ENCODE measurements at regions not wholly inside any gene's neighbourhood (a gene's known extent, or its start where the extent isn't known, plus 50 kb on each side); places are given as distances from the start of the nearest gene placed in this dataset.
"Not testable (repeated sequence)": the region's sequence is repeated elsewhere in the genome, so short reads cannot be mapped to it uniquely, and the experiment has no call there.

DNA sequence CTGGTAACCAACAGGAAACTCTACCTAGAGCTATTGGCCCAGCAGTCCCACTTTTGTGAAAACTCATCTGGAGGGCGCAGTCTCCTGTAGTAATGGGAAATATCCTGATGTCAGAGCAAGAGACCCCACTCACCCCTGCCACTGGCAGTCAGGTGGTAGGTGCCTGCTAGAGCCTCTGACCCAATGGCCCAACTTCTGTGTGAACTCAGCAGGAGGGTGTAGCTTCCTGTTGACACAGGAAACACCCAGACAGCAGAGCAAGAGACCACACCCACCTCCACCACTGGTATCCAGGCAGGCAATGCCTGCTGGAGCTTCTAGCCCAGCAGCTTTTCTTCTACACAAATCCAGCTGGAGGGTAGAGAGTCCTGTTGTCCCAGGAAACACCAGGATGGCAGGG is 1176.8 kb upstream of the PRR20A start:
- TF ChIP-seq, protein P1, sequence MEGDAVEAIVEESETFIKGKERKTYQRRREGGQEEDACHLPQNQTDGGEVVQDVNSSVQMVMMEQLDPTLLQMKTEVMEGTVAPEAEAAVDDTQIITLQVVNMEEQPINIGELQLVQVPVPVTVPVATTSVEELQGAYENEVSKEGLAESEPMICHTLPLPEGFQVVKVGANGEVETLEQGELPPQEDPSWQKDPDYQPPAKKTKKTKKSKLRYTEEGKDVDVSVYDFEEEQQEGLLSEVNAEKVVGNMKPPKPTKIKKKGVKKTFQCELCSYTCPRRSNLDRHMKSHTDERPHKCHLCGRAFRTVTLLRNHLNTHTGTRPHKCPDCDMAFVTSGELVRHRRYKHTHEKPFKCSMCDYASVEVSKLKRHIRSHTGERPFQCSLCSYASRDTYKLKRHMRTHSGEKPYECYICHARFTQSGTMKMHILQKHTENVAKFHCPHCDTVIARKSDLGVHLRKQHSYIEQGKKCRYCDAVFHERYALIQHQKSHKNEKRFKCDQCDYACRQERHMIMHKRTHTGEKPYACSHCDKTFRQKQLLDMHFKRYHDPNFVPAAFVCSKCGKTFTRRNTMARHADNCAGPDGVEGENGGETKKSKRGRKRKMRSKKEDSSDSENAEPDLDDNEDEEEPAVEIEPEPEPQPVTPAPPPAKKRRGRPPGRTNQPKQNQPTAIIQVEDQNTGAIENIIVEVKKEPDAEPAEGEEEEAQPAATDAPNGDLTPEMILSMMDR (IDR thresholded peaks at IDR 0.05; ENCODE audit: low read depth, low read length, missing control alignments), result no peak
- DNase-seq (ENCODE audit: low read depth), result no peak
- no peak overlapping the region for H3K4me3 ChIP-seq (ENCODE audit: low read depth, low read length)

DNA sequence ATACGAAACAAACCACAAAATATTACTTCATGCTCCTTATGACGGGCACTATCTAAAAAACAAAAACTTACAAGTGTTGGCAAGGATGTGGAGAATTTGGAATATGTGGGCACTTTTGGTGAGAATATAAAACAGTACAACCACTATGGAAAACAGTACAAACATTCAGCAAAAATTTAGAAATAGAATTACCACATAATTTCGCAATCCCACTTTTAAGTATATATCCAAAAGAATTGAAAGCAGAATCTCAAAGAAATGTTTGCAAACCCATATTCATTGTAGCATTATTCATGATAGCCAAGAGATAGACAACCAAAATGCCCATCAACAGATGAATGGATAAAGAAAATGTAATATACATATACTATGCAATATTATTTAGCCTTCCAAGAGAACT is 1173.7 kb upstream of the PRR20A start:
- no peak overlapping the region for H3K4me3 ChIP-seq (ENCODE audit: low read depth, low read length)
- DNase-seq (ENCODE audit: low read depth), result no peak
- TF ChIP-seq, protein P1 (IDR thresholded peaks at IDR 0.05; ENCODE audit: low read depth, low read length, missing control alignments), result no peak

DNA sequence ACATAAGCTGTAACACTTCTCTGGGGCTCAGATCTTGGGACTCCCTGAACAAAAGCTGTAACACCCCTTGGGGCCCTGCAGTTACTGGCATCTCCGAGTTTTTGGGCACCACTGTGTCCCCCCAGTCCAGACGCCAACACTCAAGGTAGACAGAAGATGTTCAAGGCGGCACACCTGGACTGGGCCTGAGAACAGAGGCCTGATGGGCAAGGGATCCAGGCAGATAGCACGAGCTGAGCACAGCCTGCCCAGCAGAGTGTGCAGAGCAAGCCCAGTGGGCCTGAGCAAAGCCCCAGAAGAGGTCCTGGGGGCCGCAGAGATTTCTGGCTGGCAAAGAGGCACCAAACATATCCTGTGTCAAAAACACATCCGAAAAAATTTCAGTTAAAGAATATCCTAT is 1163.3 kb upstream of the PRR20A start:
- no peak for DNase-seq (ENCODE audit: low read depth)
- TF ChIP-seq, protein P1 (IDR thresholded peaks at IDR 0.05; ENCODE audit: low read depth, low read length, missing control alignments), result no peak
- H3K4me3 ChIP-seq (ENCODE audit: low read depth, low read length), result no peak overlapping the region

DNA sequence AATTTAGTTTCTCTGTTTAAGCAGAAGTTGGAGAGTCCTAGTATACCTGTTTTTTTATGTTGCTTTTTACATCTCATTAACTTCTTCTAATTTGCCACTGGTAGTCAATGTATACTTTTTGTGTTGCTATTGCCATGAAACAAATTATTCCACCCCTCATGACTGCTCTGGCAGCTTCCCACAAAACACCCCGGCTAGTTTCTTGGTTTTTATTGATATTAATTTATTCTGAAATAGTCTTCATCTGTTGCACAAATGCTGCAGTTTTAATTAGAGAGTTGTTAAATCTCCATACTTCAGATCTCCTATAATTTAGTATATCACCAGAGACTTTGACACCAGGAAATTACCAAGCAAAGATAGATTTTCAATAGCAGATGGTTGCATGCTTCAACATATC is 1159.3 kb upstream of the PRR20A start:
- TF ChIP-seq, protein P1 (IDR thresholded peaks at IDR 0.05; ENCODE audit: low read depth, low read length, missing control alignments), result no peak
- no peak overlapping the region for H3K4me3 ChIP-seq (ENCODE audit: low read depth, low read length)
- DNase-seq (ENCODE audit: low read depth), result no peak

DNA sequence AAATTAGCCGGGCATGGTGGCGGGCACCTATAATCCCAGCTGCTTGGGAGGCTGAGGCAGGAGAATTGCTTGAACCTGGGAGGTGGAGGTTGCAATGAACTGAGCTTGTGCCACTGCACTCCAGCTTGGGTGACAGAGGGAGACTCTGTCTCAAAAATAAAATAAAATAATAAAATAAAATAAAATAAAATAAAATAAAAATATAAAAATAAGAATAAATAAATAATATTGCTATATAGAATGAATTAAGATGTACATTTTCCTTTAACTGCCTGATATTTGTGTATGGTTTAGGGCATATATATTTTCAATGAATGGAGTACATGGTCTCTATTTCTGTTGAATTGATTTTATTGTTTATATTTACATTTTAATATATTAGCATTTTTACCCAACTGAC is 1156.7 kb upstream of the PRR20A start:
- DNase-seq (ENCODE audit: low read depth); H3K4me3 ChIP-seq (ENCODE audit: low read depth, low read length): not testable (repeated sequence)

DNA sequence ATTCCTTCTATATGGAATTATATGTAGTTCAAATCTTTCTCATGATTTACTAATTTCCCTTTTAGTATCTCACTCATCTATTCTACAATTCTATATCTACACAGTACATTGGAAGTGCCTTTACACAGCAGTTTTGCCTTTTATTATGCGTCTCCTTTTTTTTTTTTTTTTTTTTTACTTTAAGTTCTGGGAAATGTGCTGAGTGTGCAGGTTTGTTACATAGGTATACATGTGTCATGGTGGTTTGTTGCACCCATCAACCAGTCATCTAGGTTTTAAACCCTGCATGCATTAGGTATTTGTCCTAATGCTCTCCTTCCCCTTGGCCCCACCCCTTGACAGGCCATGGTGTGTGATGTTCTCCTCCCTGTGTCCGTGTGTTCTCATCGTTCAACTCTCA is 1150.1 kb upstream of the PRR20A start:
- DNase-seq (ENCODE audit: low read depth), result no peak
- H3K4me3 ChIP-seq (ENCODE audit: low read depth, low read length), result no peak overlapping the region
- TF ChIP-seq, protein P1 (IDR thresholded peaks at IDR 0.05; ENCODE audit: low read depth, low read length, missing control alignments), result no peak

DNA sequence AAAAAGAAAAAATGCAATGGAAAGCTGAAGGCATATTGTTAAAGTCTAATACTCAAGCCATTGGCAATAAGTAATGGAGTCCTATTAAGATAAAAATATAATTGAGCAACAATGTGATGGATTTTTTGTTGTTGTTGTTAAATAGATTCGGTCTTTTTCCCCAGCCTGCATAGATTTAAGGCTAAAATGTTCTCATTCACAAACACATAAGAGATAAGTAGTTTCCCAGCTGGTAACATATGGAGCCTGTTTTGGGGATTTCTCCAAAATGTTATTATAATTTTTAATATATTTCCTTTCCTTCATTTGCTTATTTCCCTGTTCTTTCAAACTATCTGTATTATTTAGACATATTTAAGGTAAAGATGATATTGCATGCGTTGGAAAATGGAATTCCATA is 1149.1 kb upstream of the PRR20A start:
- TF ChIP-seq, protein P1 (IDR thresholded peaks at IDR 0.05; ENCODE audit: low read depth, low read length, missing control alignments), result no peak
- no peak for DNase-seq (ENCODE audit: low read depth)
- H3K4me3 ChIP-seq (ENCODE audit: low read depth, low read length), result no peak overlapping the region

DNA sequence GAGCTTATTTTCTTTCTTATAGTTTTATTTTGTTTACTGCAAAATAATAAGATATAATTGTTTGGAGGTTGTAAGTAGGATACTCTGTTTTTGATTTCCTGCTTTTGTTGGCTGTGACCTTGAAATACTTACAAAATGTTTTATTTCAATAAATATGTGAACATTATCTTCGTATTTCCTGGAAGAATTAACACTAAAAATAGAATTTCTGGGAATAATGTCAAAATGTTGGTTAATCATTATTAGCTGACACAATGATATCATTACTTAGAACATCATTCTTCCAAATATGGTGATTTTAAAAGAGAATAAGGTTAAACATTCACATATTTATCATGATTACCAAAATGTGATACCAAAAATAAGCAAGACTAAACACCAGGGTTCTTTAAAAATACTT is 1148.6 kb upstream of the PRR20A start:
- H3K4me3 ChIP-seq (ENCODE audit: low read depth, low read length), result no peak overlapping the region
- DNase-seq (ENCODE audit: low read depth), result no peak
- TF ChIP-seq, protein P1 (IDR thresholded peaks at IDR 0.05; ENCODE audit: low read depth, low read length, missing control alignments), result no peak
